ENCODE measurements at regions not wholly inside any gene's neighbourhood (a gene's known extent, or its start where the extent isn't known, plus 50 kb on each side); places are given as distances from the start of the nearest gene placed in this dataset.

- TF ChIP-seq ELF4 (IDR thresholded peaks at IDR 0.05) (no peak), FOXA1 (IDR thresholded peaks at IDR 0.05) (no peak), NFRKB (IDR thresholded peaks at IDR 0.05) (no peak), FOXK2 (IDR thresholded peaks at IDR 0.05) (no peak), SP1 (IDR thresholded peaks at IDR 0.05) (no peak), FOXM1 (IDR thresholded peaks at IDR 0.05; ENCODE audit: borderline replicate concordance) (no peak), L3MBTL2 (conservative IDR thresholded peaks at IDR 0.05) (no peak), TARDBP (IDR thresholded peaks at IDR 0.05) (no peak), ZNF384 (IDR thresholded peaks at IDR 0.05) (no peak), SUZ12 (IDR thresholded peaks at IDR 0.05) (no peak), CTBP1 (IDR thresholded peaks at IDR 0.05; ENCODE audit: borderline replicate concordance) (no peak)
Observed at GRCh38 chrX:4243759-4244158, 530.3 kb upstream of the PRKX start.
